Glomerular visceral epithelial cell (primary cell): ENCODE measurements at regions not wholly inside any gene's neighbourhood (a gene's known extent, or its start where the extent isn't known, plus 50 kb on each side); places are given as distances from the start of the nearest gene placed in this dataset.
A peak's percentile ranks its signal among the peaks of the same experiment; 100 is the strongest.

ENCODE experiments used
- DNase-seq: peaks from one replicate; pipeline ENCODE4 v3.0.0-alpha.2; 2016; ENCODE audit errors: extremely low spot score

DNA sequence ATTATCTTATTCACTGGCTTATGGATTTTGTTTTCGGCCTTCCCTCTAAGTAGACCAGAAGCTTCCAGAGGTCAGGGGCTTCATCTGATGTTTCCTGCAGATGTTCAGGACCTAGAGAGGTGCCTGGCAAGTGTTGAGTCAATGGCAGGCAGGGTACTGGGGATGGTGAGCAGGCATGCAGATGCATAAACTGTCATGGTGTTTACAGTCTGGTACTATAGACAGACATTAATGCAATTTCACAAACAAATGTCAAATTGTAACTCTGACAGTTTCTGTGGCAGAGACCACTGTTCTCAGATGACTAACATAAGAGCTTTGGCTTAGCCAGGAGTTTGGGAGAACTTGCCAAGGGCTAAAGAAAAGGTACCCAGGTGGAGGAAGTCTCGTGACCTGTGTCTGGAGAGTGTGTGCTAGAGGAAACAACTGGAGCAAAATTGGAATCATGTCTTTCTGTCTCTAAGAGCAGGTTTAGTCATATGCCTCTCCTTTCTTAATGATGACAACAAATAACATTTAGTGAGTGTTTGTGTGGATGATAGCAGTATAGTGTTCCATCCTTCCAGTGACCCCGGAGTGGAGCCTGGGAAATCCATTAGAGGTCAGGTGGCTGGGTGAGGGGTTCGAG is 53.7 kb upstream of the TRAK1 start:
- DNase-seq, result no peak

DNA sequence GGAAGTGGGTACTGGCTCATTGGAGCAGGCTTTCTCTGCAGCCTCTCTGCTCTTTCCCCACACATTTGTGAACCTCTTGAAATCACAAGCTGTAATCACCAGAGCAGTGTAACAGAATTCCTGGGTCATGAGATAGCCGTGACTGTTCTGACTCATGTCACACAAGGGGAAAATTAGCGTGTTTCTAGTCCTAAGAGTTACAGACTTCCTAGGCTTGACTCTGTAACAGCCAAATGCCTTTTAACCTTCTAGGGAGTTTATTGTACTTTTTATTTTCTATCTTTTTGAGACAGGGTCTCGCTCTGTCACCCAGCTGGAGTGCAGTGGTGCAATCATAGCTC is 54.7 kb upstream of the TRAK1 start:
- peak; percentile 88 for DNase-seq

DNA sequence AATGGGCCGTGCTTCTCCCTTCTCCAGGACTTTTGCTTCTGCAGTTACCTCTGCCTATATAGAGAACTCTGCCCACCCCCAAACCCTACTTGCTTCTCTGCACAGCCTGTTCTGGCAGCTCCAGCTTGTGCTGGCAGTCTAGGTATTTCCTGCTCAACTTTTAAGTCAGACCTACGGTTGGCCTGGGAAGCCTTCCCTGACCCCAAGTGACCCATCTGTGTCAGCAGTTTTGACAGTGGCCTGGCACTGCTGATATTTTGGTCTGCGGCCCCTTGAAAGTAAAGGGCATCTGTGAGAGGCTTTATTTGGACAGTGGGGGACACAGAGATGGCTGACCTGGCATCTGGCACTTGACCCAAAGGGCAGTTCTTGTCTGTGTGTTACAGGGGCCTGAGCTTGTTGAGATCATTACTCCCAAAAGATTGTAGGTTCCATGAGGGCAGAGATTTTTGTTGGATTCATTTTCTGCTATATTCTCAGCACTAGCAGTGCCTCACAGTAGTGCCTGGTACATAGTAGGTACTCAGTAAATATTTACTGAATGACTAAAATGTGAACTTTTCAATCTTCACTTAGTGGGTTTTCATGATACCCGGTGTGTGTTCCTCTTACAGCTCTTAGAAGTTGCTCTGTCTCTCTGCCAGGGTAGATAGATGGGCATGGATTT is 55.2 kb upstream of the TRAK1 start:
- no peak for DNase-seq

DNA sequence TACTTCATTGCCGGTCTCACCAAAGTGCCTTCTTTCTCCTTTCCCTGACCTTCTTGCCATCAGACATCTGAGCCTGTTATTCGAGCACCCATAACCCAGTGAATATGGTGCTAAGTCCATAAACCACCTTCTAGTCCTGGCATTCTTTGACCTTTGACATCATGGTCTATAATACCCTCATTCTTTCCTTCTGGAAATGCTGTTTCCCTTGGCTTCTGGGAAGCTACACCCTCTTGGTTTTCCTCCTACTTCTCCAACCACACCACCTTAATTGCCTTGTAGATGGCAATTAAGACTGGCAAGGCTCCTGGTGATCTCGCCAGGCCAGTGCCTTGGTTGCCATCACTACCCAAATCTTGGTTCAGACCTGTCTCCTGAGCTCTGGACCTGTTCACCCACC is 56.1 kb upstream of the TRAK1 start:
- no peak for DNase-seq

DNA sequence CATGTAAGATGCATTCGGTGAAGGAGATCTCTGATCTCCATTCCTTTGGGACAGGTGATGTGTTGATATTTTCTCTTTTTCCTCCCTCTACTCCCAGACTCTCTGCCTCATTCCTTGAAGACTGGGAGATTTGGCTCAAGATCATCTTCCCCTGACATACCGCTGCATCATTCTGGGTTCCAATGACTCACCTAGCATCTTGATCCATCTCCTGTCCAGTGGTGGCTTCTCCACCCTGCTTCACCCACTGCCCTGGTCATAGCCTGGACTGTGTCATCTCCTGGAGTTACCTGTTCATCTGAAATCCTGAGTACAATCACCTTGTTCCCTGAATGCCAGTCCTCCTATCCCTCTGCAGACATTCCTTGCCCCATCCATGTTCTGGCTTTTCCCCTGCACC is 57.4 kb upstream of the TRAK1 start:
- DNase-seq, result peak; percentile 37

DNA sequence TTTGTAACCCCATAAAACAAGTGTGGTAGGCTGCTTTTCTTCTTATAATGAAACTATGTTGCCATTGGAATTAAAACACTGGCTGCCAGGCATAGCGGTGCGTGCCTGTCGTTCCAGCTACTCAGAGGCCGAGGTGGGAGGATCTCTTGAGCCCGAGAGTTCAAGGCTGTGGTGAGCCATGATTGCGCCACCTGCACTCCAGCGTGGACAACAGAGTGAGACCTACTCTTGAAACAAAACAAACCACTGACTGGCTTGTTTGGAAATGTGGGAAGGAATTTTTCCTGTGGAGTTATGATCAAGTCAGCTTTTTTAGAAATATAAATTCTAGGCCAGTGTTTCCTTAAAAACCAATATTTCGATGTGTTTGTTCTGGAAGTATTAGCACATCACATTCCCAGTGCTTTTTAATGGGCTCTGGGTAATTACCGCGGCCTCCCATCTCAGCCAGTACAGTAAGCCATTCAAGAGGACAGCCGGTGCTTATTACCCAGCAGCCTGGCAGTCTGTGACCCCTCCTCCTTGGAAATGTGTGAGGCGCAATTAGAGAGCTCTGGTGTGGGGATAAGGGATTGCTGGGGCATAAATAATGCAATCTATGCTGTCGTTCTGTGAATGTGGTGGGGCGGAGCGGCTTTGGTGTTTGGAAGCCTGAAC is 58.3 kb upstream of the TRAK1 start:
- DNase-seq, result peak; percentile 86

DNA sequence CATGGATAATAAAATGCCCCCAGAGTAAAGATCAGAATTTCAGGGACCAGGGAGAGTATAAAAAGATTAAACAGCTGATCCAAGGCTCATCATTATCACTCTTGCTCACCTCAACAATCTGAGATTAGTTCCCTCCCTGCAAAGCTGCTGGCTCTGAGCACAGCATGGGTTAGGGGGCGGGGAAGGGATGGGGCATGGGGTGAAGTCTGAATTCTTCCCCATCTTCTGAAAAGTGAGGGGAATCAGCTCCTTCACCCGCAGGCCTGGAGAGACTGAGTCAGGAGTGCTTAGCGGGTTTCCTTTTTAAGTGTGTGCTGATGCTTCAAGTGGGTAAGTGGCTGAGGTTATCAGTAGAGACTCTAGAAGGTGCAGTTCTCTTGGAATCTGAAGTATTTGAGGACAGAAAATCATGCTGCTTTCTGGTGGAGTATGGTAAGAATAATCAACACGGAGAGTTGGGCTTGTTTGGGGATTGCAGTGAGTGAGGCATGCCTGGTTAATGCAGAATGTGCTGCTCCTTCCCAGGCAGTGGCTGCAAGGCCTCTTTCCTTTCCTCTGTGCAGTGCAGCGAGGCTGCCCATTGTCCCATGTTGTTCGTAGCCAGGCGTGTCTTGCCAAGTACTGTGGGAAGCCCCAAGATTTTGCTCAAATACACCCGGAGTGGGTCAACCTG is 59.2 kb upstream of the TRAK1 start:
- DNase-seq, result peak; percentile 48

DNA sequence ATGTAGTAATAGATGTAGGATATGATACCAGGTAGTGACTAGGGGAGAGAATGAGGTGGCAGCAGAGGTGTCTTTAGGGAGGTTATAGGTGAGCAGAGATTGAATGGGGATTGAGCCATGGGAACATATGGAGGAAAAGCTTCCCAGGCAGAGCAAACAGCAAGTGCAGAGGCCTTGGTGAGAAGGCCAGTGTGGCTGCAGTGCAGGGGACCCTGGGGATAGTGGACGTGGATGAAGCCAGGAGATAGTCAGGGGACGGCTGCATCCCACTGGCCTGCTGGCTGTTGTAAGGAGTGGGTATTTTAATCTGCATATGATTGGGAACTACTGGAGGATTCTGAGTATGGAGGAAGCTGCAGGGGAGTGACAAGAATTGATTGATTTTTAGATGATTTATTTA is 62.7 kb upstream of the TRAK1 start:
- no peak for DNase-seq

DNA sequence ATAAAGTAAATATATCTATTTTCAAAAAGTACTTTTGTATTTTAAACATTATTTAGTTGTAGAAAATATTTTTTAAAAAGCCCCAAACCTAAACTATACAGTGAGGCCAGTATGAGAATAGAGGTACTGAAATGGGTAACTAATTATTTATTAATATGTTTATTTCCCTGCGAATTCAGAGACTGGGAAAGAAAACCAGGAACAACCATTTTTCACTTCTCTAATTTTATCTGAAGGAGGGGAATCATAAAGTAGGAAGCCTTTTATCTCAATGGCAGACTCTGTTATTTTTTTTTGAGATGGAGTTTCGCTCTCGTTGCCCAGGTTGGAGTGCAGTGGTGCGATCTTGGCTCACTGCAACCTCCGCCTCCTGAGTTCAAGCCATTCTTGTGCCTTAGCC is 63.6 kb upstream of the TRAK1 start:
- no peak for DNase-seq

DNA sequence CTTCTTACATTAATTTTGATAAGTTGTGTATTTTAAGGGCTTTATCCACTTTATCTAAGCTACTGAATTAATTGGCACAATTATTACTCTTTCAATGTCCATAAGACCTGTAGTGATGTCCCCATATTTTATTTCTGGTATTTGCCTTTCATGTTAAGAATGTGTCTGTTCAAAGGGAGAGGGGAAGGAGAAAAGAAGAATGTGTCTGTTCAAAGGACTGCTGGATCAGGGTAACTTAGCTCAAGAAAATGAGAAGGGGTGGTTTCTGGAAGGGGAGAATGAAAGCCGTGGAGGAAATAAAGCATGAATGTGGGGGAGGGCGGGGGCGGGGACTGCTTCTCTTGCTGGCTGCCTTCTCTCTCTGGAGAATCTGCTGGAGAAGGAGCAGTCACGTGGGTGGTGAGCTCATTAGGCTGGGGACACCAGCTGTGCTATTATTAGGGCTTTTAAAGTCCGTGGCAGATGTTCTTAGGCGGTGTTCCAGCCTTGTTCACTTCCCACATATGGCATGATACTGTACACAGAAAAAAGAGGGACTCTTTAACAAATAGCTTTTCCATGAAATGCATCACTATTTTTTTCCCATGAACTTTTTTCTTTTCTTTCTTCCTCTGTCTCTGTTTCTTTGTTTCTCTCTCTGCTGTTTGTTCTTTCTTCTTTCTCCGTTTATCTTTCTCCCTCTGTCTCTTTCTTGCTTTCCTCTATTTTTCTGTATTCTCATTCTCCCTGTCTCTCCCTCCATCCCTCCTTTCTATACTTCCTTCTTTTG is 63.7 kb upstream of the ULK4 start:
- DNase-seq, result peak; percentile 92

DNA sequence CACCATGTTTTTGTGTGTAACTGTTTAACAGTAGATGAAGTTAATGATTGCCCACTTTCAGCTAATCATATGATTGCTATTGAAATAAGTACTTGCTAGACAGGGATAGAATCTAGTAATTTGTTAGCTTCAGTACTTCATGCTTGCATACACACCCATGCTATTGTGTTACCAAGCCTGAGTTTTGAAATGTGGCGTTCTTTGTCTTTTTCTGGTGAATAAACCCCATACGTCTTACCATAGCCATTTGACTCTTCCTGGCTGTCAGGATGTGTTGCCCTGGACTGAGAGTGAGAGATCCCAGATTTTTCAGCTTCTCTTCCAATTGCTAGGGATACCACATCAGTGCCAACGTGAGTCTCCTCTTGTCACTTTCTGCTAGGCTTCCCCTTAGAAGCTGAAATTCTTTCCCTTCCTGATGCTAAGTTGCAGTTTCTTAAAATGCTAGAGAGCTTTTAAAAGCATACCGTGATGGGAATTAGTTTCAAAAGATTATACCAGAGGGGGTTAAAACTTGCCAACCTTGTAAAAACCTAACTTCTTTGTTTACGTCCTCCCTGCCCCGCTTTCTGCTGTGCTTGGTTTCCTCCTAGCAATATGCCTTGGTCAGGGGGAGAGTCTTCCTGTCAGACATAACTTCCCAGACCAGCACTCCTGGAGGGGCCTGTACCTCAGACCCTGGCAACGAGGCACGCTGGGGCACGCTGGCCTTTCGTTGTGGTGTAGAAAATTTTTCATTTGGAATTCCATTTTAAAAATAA is 62.9 kb upstream of the ULK4 start:
- peak; percentile 42 for DNase-seq

DNA sequence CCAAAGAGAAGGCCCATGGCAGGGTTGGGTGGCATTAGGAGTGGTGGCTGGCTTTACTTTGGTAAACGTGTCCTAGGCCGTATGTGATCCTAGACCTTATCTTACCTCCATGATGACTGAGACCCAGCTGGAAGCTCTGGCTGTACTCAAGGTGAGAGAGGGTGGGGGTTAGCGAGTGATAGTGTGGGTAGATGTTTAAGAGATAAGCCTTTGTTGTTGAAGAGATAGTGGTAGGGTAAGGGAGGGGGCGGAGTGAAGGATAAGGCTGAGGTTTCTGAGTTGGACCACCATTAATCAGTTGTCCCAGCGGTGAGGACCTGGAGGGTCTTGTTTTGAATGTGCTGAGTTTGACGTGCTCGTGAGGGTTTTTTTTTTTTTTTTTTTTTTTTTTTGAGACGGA is 61.5 kb upstream of the ULK4 start:
- DNase-seq, result no peak

DNA sequence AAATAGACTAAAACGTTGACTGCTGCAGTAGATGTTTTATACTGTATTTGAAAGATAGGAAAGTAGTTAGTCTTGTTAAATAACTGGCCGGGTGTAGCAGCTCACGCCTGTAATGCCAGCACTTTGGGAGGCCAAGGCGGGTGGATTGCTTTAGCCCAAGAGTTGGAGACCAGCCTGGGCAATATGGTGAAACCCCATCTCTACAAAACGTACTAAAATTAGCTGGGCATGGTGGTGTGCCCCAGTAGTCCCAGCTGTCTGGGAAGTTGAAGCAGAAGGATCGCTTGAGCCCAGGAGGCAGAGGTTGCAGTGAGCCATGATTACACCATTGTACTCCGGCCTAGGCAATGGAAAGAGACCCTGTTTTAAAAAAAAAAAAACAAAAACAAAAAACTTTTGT is 60.5 kb upstream of the ULK4 start:
- no peak for DNase-seq

DNA sequence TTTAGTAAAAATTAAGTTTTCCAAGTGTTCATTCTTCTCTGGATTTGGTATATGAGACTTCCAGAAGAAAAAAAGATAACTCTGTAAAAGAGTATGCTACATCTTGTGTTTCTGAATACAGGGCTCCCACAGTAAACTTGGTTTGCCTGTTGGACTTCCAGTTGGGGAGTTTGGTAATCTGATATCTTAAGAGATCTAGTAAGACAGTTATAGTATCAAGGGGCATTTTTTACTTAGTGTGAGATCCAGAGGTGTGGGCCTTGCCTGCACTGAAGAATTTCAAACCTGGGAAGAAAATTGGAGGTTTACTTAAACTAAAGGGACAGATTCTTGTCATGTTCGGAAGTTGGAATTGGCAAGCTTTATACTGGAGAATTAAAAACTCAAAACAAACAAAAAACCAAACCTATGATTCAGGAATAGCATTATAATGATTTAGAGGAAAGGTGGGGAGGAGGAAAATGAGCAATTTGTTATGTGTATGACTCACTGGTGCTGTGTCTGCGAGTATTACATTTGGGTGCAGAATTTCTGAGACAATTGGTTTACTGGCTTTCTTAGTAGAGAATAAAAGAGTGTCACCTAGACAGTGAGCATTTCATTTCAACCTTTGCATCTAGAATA is 58.9 kb upstream of the ULK4 start:
- peak; percentile 60 for DNase-seq

DNA sequence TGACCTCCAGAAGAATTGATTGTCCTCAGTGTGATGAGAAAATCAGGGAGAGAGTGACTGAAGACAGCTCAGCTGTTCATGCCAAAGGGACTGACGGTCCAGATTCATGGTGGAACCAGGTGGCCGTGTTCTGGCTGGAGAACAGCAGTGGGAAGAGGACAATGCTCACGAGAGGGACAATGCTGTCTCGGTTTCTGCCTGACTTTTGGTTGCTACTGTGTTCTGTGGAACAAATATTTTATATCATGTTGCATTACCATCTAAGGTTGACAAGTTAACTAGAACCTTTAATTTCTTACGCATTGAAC is 58.0 kb upstream of the ULK4 start:
- DNase-seq, result no peak

DNA sequence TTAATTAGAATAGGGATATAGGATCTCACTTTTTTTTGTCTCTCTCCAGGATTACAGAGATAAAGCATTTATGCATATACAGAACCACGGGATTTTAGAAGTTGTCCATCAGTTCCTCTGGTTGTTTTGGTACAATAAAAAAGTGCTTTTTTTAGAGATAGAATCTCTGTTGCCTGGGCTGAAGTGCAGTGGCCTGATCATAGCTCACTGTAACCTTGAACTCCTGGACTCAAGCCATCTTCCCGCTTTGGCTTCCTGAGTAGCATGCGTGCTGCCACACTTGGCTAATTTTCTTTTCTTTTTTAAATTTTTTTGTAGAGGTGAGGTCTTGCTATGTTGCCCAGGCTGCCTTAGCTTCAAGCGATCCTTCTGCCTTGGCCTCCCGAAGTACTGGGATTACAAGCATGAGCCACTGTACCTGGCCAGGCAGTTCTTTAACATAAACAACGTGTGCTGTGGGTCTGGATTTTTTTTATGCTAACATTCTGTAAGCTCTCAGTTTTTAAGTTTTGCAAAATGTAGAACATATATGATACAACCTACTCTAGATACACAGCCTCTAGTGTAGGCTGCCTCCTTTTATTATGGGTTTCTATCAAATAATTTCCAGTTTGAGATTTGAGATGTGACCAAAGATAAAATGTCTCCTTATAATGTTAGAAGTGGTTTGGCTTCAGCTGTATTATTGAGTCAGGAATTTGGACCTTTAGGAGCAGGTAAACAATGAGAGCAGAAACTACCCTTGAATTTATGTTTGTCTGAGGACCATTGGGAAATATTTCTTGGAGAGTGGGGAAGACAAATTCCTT is 57.4 kb upstream of the ULK4 start:
- DNase-seq, result no peak

DNA sequence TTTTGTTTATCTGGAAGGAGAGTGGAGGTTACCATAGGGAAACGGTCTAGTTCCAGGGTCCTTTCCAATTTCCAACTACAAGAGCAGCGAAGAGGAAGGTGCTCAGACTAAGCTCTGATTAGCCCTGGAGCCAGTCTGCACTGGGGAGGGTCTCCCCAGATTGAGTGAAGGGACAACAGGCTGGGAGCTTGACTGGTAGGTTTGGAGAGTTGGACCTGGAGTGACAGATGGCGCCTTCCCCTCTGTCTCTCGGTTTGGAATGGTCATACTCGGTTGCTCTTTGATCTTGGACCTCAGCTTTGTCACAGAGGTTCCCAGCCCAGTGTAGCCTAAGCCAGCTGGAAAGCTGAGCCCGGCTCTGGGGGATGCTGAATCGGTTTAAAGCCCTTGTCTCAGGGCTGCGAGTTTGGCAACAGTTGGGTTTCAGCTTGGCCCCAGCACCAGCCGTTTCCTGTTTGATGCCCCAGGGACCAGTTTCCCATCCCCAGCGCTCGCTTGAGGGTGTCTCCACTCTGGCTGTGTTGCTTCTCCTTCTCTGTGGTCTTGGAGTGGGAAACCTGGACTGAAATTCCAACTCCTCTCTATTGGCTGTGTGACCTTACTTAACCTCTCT is 53.1 kb upstream of the ULK4 start:
- peak; percentile 22 for DNase-seq

DNA sequence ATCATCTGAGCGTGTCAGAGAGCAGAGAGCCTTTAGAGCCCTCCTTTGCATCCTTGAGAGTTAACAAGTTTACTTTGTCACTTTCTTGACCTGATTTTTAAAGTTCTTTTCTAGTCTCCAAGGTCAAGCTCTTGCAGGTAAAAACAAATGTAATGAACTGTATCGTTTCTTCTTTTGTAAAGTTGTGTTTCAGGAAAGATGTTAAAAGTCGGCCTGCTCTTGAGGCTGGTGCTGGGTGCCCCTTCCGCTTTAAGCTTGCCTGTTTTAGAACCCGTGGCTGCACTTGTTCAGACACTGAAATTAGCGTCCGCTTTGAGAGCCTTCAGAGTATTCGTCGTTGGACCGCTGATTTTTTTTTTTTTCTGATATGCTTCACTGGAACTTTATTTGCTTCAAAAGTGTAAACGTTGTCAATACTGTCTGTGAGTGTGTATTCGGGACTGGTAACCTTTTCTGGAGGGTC is 52.6 kb upstream of the ULK4 start:
- peak; percentile 28 for DNase-seq

DNA sequence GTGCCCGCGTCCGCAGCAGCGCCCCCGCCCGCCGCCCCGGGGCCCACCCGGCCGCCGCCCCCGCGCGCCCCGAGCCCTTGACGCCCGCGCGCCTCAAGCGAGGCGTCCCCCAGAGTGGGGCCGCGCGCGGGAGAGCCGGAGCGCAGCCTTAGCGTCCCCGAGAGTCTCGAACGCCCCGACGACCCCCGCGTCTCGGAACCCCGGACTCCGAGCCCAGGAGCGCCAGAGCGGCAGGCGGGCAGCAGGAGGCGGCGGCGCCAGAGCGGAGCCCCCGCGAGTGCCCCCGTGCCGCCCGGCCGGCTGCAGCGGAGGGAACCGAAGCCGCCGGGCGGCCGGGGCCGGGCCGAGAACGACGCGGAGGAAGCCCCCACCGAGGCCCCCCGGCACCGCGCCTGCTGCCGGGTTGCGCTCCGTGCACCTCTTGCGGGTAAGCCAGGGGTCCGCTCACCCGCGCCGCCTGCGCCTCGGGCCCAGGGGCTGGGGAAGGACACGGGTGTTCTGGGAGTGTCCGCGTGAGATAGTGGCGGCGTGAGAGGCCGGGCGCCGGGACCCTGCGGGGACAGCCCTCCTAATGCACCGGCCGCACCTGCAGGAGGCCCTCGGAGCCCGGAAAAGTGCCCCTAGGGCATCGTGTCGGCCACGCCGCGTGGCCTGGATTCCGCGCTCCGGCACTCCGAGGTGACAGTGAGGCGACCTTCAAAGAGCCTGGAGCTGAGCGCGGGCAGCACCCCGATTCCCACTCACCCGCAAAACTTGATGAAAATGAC is 52.0 kb upstream of the ULK4 start:
- peak; percentile 10 for DNase-seq
